ENCODE measurements at regions not wholly inside any gene's neighbourhood (a gene's known extent, or its start where the extent isn't known, plus 50 kb on each side); places are given as distances from the start of the nearest gene placed in this dataset.
A peak's percentile ranks its signal among the peaks of the same experiment; 100 is the strongest.
"Not testable (repeated sequence)": the region's sequence is repeated elsewhere in the genome, so short reads cannot be mapped to it uniquely, and the experiment has no call there.

GRCh38 chr17:77055453-77055852, 85.3 kb upstream of the SEC14L1 start:
- peak overlapping the region; percentile 55; the same call in 1 of the 2 replicates for H3K4me3 ChIP-seq
- H3K4me2 ChIP-seq = peak overlapping the region; percentile 94
- no peaks in the 10 kb centered on the region for H3K36me3 ChIP-seq
- peak overlapping the region; percentile 63 for H3K9ac ChIP-seq
- no peaks in the 10 kb centered on the region for H3K9me3 ChIP-seq
- no peaks in the 10 kb centered on the region for H3K27me3 ChIP-seq
- H3K27ac ChIP-seq = peak overlapping the region; percentile 62
- H4K20me1 ChIP-seq = no peaks in the 10 kb centered on the region
- no peak for TF ChIP-seq Cebpa-rat (IDR thresholded peaks at IDR 0.05)
- H3K4me1 ChIP-seq = peaks cover 64% of the 10 kb centered on the region

- no peaks in the 10 kb centered on the region for H4K20me1 ChIP-seq
- no peaks in the 10 kb centered on the region for H3K9me3 ChIP-seq
- TF ChIP-seq Cebpa-rat (IDR thresholded peaks at IDR 0.05) = no peak
- no peak overlapping the region for H3K4me2 ChIP-seq
- H3K4me3 ChIP-seq = no peak overlapping the region
- H3K9ac ChIP-seq = no peak overlapping the region
- H3K27me3 ChIP-seq = no peaks in the 10 kb centered on the region
- H3K27ac ChIP-seq = no peak overlapping the region
- H3K36me3 ChIP-seq = no peaks in the 10 kb centered on the region
- peaks cover 38% of the 10 kb centered on the region for H3K4me1 ChIP-seq
Observed at GRCh38 chr17:77058016-77058415, 82.8 kb upstream of the SEC14L1 start.

DNA sequence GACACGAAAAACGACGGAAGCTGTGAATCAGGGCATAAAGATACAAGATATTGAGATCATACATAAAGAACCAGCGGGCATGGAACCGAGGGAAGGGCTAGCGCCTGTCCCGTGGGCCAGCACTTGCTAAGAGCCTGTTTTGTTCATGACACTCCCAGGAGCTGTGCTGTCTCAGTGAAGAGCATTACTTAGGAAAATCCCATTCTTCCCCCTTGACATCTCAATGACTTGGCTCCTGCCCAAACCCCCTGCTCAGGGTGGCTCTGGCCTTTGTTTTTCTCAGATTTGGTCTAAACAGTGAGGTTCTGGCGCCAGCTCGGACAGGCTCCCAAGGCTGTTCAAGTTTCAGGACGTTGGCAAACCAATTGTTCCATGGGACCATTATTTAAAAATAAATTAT, 79.1 kb upstream of the SEC14L1 start:
- H4K20me1 ChIP-seq = no peaks in the 10 kb centered on the region
- TF ChIP-seq Cebpa-rat (IDR thresholded peaks at IDR 0.05) = no peak
- no peak overlapping the region for H3K4me3 ChIP-seq
- no peaks in the 10 kb centered on the region for H3K36me3 ChIP-seq
- no peak overlapping the region for H3K27ac ChIP-seq
- no peak overlapping the region for H3K4me2 ChIP-seq
- no peak overlapping the region for H3K9ac ChIP-seq
- H3K27me3 ChIP-seq = no peaks in the 10 kb centered on the region
- H3K4me1 ChIP-seq = peaks cover 11% of the 10 kb centered on the region
- no peaks in the 10 kb centered on the region for H3K9me3 ChIP-seq

- no peaks in the 10 kb centered on the region for H3K27me3 ChIP-seq
- H3K4me3 ChIP-seq = no peak overlapping the region
- peaks cover 13% of the 10 kb centered on the region for H3K4me1 ChIP-seq
- no peaks in the 10 kb centered on the region for H3K36me3 ChIP-seq
- no peak for TF ChIP-seq Cebpa-rat (IDR thresholded peaks at IDR 0.05)
- H3K4me2 ChIP-seq = no peak overlapping the region
- no peak overlapping the region for H3K27ac ChIP-seq
- no peaks in the 10 kb centered on the region for H4K20me1 ChIP-seq
- no peaks in the 10 kb centered on the region for H3K9me3 ChIP-seq
- no peak overlapping the region for H3K9ac ChIP-seq
Observed at GRCh38 chr17:77064598-77064997, 76.2 kb upstream of the SEC14L1 start.

- H3K4me1 ChIP-seq = peaks cover 13% of the 10 kb centered on the region
- H3K4me2 ChIP-seq = peak overlapping the region; percentile 64
- no peaks in the 10 kb centered on the region for H4K20me1 ChIP-seq
- peak overlapping the region; percentile 27; the same call in 1 of the 2 replicates for H3K27ac ChIP-seq
- no peaks in the 10 kb centered on the region for H3K36me3 ChIP-seq
- H3K27me3 ChIP-seq = no peaks in the 10 kb centered on the region
- H3K9me3 ChIP-seq = no peaks in the 10 kb centered on the region
- TF ChIP-seq Cebpa-rat (IDR thresholded peaks at IDR 0.05) = no peak
- H3K9ac ChIP-seq = 0 out of 2 replicates have a peak overlapping the region, but pooled peaks have one; percentile 14
- H3K4me3 ChIP-seq = no peak overlapping the region
Observed at GRCh38 chr17:77066165-77066564, 74.6 kb upstream of the SEC14L1 start.

GRCh38 chr17:77066726-77067409, 73.9 kb upstream of the SEC14L1 start:
- not testable (repeated sequence) for H3K4me3 ChIP-seq, H4K20me1 ChIP-seq, H3K9me3 ChIP-seq, H3K27me3 ChIP-seq, H3K36me3 ChIP-seq
- H3K27ac ChIP-seq = peak overlapping the region; percentile 27; the same call in 1 of the 2 replicates
- H3K4me1 ChIP-seq = peaks cover 15% of the 10 kb centered on the region
- H3K9ac ChIP-seq = 0 out of 2 replicates have a peak overlapping the region, but pooled peaks have one; percentile 14
- H3K4me2 ChIP-seq = peak overlapping the region; percentile 64

GRCh38 chr17:77068915-77069314, 71.9 kb upstream of the SEC14L1 start:
- H3K4me2 ChIP-seq = no peak overlapping the region

DNA sequence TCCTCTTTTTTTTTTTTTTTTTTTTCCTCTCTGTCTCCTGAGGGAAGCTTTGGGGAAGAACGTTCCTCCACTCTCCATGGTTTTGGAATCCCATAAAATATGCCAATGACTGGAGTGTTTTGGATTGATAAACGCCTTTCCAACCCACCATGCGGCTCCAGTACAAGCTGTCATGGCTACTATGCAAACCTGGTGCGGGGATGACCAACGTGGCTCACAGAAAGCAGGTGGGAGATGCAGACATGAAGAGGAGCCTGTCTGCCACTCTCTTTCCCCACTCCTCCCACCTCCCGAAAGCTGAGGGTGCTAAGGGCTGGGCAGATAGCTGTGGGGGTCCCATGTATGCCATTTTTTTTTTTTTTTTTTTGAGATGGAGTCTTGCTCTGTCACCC, 69.9 kb upstream of the SEC14L1 start:
- H4K20me1 ChIP-seq = no peaks in the 10 kb centered on the region
- H3K27ac ChIP-seq = no peak overlapping the region
- H3K4me3 ChIP-seq = no peak overlapping the region
- no peaks in the 10 kb centered on the region for H3K27me3 ChIP-seq
- H3K36me3 ChIP-seq = no peaks in the 10 kb centered on the region
- peaks cover 25% of the 10 kb centered on the region for H3K4me1 ChIP-seq
- H3K4me2 ChIP-seq = no peak overlapping the region
- no peaks in the 10 kb centered on the region for H3K9me3 ChIP-seq
- no peak for TF ChIP-seq Cebpa-rat (IDR thresholded peaks at IDR 0.05)
- no peak overlapping the region for H3K9ac ChIP-seq

More at GRCh38 chr17:77068915-77069314, 71.9 kb upstream of the SEC14L1 start:
- no peaks in the 10 kb centered on the region for H3K27me3 ChIP-seq
- H3K9ac ChIP-seq = no peak overlapping the region
- H3K27ac ChIP-seq = no peak overlapping the region
- TF ChIP-seq Cebpa-rat (IDR thresholded peaks at IDR 0.05) = no peak
- H3K9me3 ChIP-seq = no peaks in the 10 kb centered on the region
- H3K36me3 ChIP-seq = no peaks in the 10 kb centered on the region
- H4K20me1 ChIP-seq = no peaks in the 10 kb centered on the region
- H3K4me1 ChIP-seq = peaks cover 26% of the 10 kb centered on the region
- no peak overlapping the region for H3K4me3 ChIP-seq

- TF ChIP-seq Cebpa-rat (IDR thresholded peaks at IDR 0.05) = no peak
- Histone ChIP-seq H3K9me3 (no peaks in the 10 kb centered on the region), H3K4me1 (peaks cover 14% of the 10 kb centered on the region), H3K36me3 (no peaks in the 10 kb centered on the region), H4K20me1 (no peaks in the 10 kb centered on the region), H3K27me3 (no peaks in the 10 kb centered on the region), H3K4me2 (no peak overlapping the region; the same call in 1 of the 2 replicates), H3K27ac (no peak overlapping the region), H3K4me3 (no peak overlapping the region), H3K9ac (no peak overlapping the region)
Observed at GRCh38 chr17:77071925-77072490, 68.8 kb upstream of the SEC14L1 start.

DNA sequence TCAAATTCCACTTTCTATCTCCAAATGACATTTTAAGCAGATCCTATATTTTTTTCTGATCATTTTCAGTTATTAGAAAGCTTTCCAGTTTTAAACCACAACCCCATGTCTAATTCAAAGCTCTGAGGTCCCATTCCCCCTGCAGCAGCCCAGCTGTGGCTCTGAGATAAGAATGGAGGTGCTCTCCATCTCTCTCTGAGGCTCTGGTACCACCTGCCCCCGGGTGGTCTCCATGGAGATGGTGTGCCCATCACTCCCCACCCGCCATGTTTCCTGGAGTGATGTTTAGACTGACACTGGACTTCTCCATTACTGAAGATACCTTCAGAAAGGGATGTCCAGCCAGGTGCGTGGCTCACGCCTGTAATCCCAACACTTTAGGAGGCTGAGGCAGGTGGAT, 68.1 kb upstream of the SEC14L1 start:
- Histone ChIP-seq H3K36me3 (no peaks in the 10 kb centered on the region), H3K4me2 (no peak overlapping the region), H3K4me1 (peaks cover 18% of the 10 kb centered on the region), H4K20me1 (no peaks in the 10 kb centered on the region), H3K4me3 (no peak overlapping the region), H3K9ac (no peak overlapping the region), H3K9me3 (no peaks in the 10 kb centered on the region), H3K27me3 (no peaks in the 10 kb centered on the region), H3K27ac (no peak overlapping the region)
- TF ChIP-seq Cebpa-rat (IDR thresholded peaks at IDR 0.05) = no peak
